ENCODE measurements at regions not wholly inside any gene's neighbourhood (a gene's known extent, or its start where the extent isn't known, plus 50 kb on each side); places are given as distances from the start of the nearest gene placed in this dataset.
"Not testable (repeated sequence)": the region's sequence is repeated elsewhere in the genome, so short reads cannot be mapped to it uniquely, and the experiment has no call there.

- Histone ChIP-seq H2AFZ (ENCODE audit: low read depth, low read length) (no peak overlapping the region), H3K4me3 (ENCODE audit: low read length) (no peak overlapping the region), H3K9ac (ENCODE audit: low read length) (no peak overlapping the region), H3K79me2 (ENCODE audit: low read length) (no peaks in the 10 kb centered on the region), H4K20me1 (ENCODE audit: insufficient read depth, low read length) (no peaks in the 10 kb centered on the region), H3K27me3 (ENCODE audit: low read depth, low read length) (no peaks in the 10 kb centered on the region), H3K4me2 (ENCODE audit: low read length) (no peak overlapping the region), H3K27ac (ENCODE audit: low read length) (no peak overlapping the region), H3K36me3 (replicated peaks; ENCODE audit: low read depth, low read length) (no peaks in the 10 kb centered on the region), H3K9me3 (ENCODE audit: insufficient read depth, low read length) (no peaks in the 10 kb centered on the region), H3K4me1 (ENCODE audit: low read length) (peaks cover 17% of the 10 kb centered on the region)
- no peak for TF ChIP-seq EZH2phosphoT487 (IDR thresholded peaks at IDR 0.05; ENCODE audit: low read depth)
- no peak for TF ChIP-seq CTCF (IDR thresholded peaks at IDR 0.05; ENCODE audit: low read depth, low read length)
These were observed 169.9 kb downstream of the SKIDA1 start for GRCh38 chr10:21355591-21356011.

- no peak overlapping the region for H3K9ac ChIP-seq (ENCODE audit: low read length)
- peak overlapping the region; percentile 4; the same call in 1 of the 2 replicates for H3K4me2 ChIP-seq (ENCODE audit: low read length)
- H3K4me1 ChIP-seq (ENCODE audit: low read length), result peaks cover 17% of the 10 kb centered on the region
- H3K27ac ChIP-seq (ENCODE audit: low read length), result no peak overlapping the region
- no peaks in the 10 kb centered on the region for H3K9me3 ChIP-seq (ENCODE audit: insufficient read depth, low read length)
- no peaks in the 10 kb centered on the region for H4K20me1 ChIP-seq (ENCODE audit: insufficient read depth, low read length)
- TF ChIP-seq EZH2phosphoT487 (IDR thresholded peaks at IDR 0.05; ENCODE audit: low read depth) (no peak), CTCF (IDR thresholded peaks at IDR 0.05; ENCODE audit: low read depth, low read length) (no peak)
- no peak overlapping the region for H3K4me3 ChIP-seq (ENCODE audit: low read length)
- H3K36me3 ChIP-seq (replicated peaks; ENCODE audit: low read depth, low read length), result no peaks in the 10 kb centered on the region
- no peaks in the 10 kb centered on the region for H3K27me3 ChIP-seq (ENCODE audit: low read depth, low read length)
- no peak overlapping the region for H2AFZ ChIP-seq (ENCODE audit: low read depth, low read length)
- no peaks in the 10 kb centered on the region for H3K79me2 ChIP-seq (ENCODE audit: low read length)
These were observed 172.6 kb downstream of the SKIDA1 start for GRCh38 chr10:21352886-21353285.

DNA sequence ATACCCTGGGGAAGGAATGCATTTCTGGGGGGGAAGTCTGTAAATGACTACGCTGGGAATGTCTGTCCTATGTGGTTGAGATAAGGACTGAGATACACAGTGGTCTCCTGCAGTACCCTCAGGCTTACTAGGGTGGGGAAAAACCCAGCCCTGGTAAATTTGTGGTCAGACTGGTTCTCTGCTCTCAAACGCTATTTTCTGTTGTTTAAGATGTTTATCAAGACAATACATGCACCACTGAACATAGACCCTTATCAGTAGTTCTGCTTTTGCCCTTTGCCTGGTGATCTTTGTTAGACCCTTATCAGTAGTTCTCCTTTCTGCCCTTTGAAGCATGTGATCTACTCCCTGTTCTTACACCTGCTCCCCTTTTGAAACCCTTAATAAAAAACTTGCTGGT is 173.9 kb downstream of the SKIDA1 start:
- not testable (repeated sequence) for H3K36me3 ChIP-seq (replicated peaks; ENCODE audit: low read depth, low read length); H3K9ac ChIP-seq (ENCODE audit: low read length); H3K79me2 ChIP-seq (ENCODE audit: low read length); H3K4me3 ChIP-seq (ENCODE audit: low read length); H3K4me2 ChIP-seq (ENCODE audit: low read length); H3K27ac ChIP-seq (ENCODE audit: low read length); H4K20me1 ChIP-seq (ENCODE audit: insufficient read depth, low read length); H3K27me3 ChIP-seq (ENCODE audit: low read depth, low read length); H2AFZ ChIP-seq (ENCODE audit: low read depth, low read length); H3K9me3 ChIP-seq (ENCODE audit: insufficient read depth, low read length)
- peaks cover 17% of the 10 kb centered on the region for H3K4me1 ChIP-seq (ENCODE audit: low read length)

GRCh38 chr10:21349912-21350286 is 175.6 kb downstream of the SKIDA1 start:
- no peaks in the 10 kb centered on the region for H3K79me2 ChIP-seq (ENCODE audit: low read length)
- H3K9me3 ChIP-seq (ENCODE audit: insufficient read depth, low read length), result no peaks in the 10 kb centered on the region
- no peak overlapping the region for H3K4me3 ChIP-seq (ENCODE audit: low read length)
- no peaks in the 10 kb centered on the region for H3K36me3 ChIP-seq (replicated peaks; ENCODE audit: low read depth, low read length)
- no peak for TF ChIP-seq EZH2phosphoT487 (IDR thresholded peaks at IDR 0.05; ENCODE audit: low read depth)
- TF ChIP-seq CTCF (IDR thresholded peaks at IDR 0.05; ENCODE audit: low read depth, low read length), result no peak
- peaks cover 17% of the 10 kb centered on the region for H3K4me1 ChIP-seq (ENCODE audit: low read length)
- H4K20me1 ChIP-seq (ENCODE audit: insufficient read depth, low read length), result no peaks in the 10 kb centered on the region
- no peaks in the 10 kb centered on the region for H3K27me3 ChIP-seq (ENCODE audit: low read depth, low read length)
- no peak overlapping the region for H3K27ac ChIP-seq (ENCODE audit: low read length)
- no peak overlapping the region for H2AFZ ChIP-seq (ENCODE audit: low read depth, low read length)
- no peak overlapping the region for H3K4me2 ChIP-seq (ENCODE audit: low read length)
- no peak overlapping the region for H3K9ac ChIP-seq (ENCODE audit: low read length)

DNA sequence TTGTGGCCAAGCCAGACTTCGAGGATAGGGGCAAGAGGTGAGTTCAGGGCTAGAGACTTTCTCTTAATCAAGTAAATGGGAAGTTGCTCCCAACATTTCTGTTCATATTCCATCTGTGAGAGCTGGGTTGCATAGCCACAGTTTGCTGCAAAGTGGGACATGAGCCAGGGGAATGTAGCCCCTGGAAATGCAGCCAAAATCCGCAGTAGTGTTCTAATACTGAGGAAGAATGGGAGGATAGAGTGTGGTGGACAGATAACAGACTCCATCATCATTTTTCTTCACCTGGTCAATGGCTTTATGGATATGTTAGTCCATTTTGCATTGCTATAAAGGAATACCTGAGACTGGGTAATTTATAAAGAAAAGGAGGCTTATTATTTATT is 177.7 kb downstream of the SKIDA1 start:
- H3K4me3 ChIP-seq (ENCODE audit: low read length), result no peak overlapping the region
- no peak overlapping the region for H2AFZ ChIP-seq (ENCODE audit: low read depth, low read length)
- TF ChIP-seq EZH2phosphoT487 (IDR thresholded peaks at IDR 0.05; ENCODE audit: low read depth), result no peak
- no peak for TF ChIP-seq CTCF (IDR thresholded peaks at IDR 0.05; ENCODE audit: low read depth, low read length)

More for the DNA sequence above, 177.7 kb downstream of the SKIDA1 start:
- Histone ChIP-seq H3K9ac (ENCODE audit: low read length) (no peak overlapping the region), H3K4me1 (ENCODE audit: low read length) (peaks cover 10% of the 10 kb centered on the region), H3K36me3 (replicated peaks; ENCODE audit: low read depth, low read length) (no peaks in the 10 kb centered on the region), H4K20me1 (ENCODE audit: insufficient read depth, low read length) (no peaks in the 10 kb centered on the region), H3K27me3 (ENCODE audit: low read depth, low read length) (no peaks in the 10 kb centered on the region), H3K9me3 (ENCODE audit: insufficient read depth, low read length) (no peaks in the 10 kb centered on the region), H3K27ac (ENCODE audit: low read length) (no peak overlapping the region), H3K4me2 (ENCODE audit: low read length) (no peak overlapping the region), H3K79me2 (ENCODE audit: low read length) (no peaks in the 10 kb centered on the region)

All from OCI-LY3 (cell line).